ENCODE measurements at regions not wholly inside any gene's neighbourhood (a gene's known extent, or its start where the extent isn't known, plus 50 kb on each side); places are given as distances from the start of the nearest gene placed in this dataset.
A peak's percentile ranks its signal among the peaks of the same experiment; 100 is the strongest.

GRCh38 chr12:98308141-98308540 lies 207.2 kb upstream of the TMPO start:
- TF ChIP-seq SUPT20H (IDR thresholded peaks at IDR 0.05; ENCODE audit: borderline replicate concordance, control insufficient read depth, low read depth, low read length), result no peak
- TF ChIP-seq IKZF1 (conservative IDR thresholded peaks at IDR 0.05), result peak; percentile 21; the same call in 1 of the 2 replicates
- no peak; a peak in 1 of 4 replicates for TF ChIP-seq IKZF2 (IDR thresholded peaks at IDR 0.05)
- peak; percentile 76 for TF ChIP-seq MTA2 (IDR thresholded peaks at IDR 0.05; ENCODE audit: low read depth)
- TF ChIP-seq BCL11A (IDR thresholded peaks at IDR 0.05; ENCODE audit: low read depth, low read length), result 0 out of 2 replicates have a peak, but pooled peaks have one; percentile 16
- POLR2A ChIA-PET, result interaction anchor here (1.5 kb wide), 1 partner anchor 19 kb away, joined by 3 read pairs; no protein-coding TSS in a partner anchor
- no TSS peak for BruUV-seq (replicated peaks)
- Histone ChIP-seq H2AFZ (ENCODE audit: control insufficient read depth, low read depth, low read length) (no peak overlapping the region), H3K9me3 (replicated peaks; ENCODE audit: control insufficient read depth, insufficient read depth, low read length) (no peaks in the 10 kb centered on the region; the same call in 2 of the 3 replicates), H3K4me2 (ENCODE audit: control insufficient read depth, insufficient read depth) (no peak overlapping the region), H3K79me2 (ENCODE audit: control insufficient read depth, insufficient read depth, low read length) (no peaks in the 10 kb centered on the region), H3K27ac (ENCODE audit: control insufficient read depth, insufficient read depth) (no peak overlapping the region), H4K20me1 (ENCODE audit: control insufficient read depth, insufficient read depth) (no peaks in the 10 kb centered on the region), H3K9ac (ENCODE audit: control insufficient read depth, insufficient read depth, low read length) (no peak overlapping the region), H3K36me3 (ENCODE audit: control insufficient read depth in 2 of 2, insufficient read depth in 2 of 2, low read length in 1 of 2) (no peaks in the 10 kb centered on the region), H3K4me1 (ENCODE audit: control insufficient read depth, insufficient read depth, low read length) (no peaks in the 10 kb centered on the region), H3K27me3 (replicated peaks in 1 of 2; ENCODE audit: control insufficient read depth in 2 of 2, insufficient read depth in 2 of 2, low read length in 1 of 2) (no peaks in the 10 kb centered on the region), H3K4me3 (no peak overlapping the region)
- intact Hi-C loops (cut with micrococcal nuclease; ENCODE audit: unreplicated experiment), result no loop called here
- SMC1A ChIA-PET (ENCODE audit: uncharacterized antibody, unreplicated experiment), result interaction anchor here (0.8 to 2.8 kb wide), 8 partner anchors 10 to 153 kb away, joined by 3 to 13 read pairs (median 4); no protein-coding TSS in a partner anchor
- WGBS (ENCODE audit: insufficient coverage, insufficient replicate concordance, low lambda C conversion rate, missing lambda C conversion rate), result 43% methylated on average over 2 of the region's 2 CpGs
- RAD21 ChIA-PET (ENCODE audit: unreplicated experiment), result interaction anchor here (0.7 to 1.1 kb wide), 4 partner anchors 17 to 64 kb away, joined by 3 read pairs; no protein-coding TSS in a partner anchor
- DNase-seq (ENCODE audit: low read depth, low spot score) (no peak), FAIRE-seq (no peak), ATAC-seq (peak; percentile 25; the same call in 1 of the 3 replicates)
- CTCF ChIA-PET, result interaction anchor here (0.9 to 1.7 kb wide), 3 partner anchors 10 to 340 kb away, joined by 3 to 5 read pairs (median 3); no protein-coding TSS in a partner anchor
- in situ Hi-C loops (cut with MboI), result no loop called here
